ENCODE measurements at regions not wholly inside any gene's neighbourhood (a gene's known extent, or its start where the extent isn't known, plus 50 kb on each side); places are given as distances from the start of the nearest gene placed in this dataset.
A peak's percentile ranks its signal among the peaks of the same experiment; 100 is the strongest.
"Not testable (repeated sequence)": the region's sequence is repeated elsewhere in the genome, so short reads cannot be mapped to it uniquely, and the experiment has no call there.

GRCh38 chr1:161454865-161455707 lies 50.2 kb upstream of the FCGR2A start:
- H3K36me3 Mint-ChIP-seq; CTCF ChIA-PET (ENCODE audit: partially characterized antibody): not testable (repeated sequence)

GRCh38 chr1:161453950-161454864 lies 51.0 kb upstream of the FCGR2A start:
- POLR2A ChIA-PET (ENCODE audit: partially characterized antibody); H3K36me3 ChIP-seq (ENCODE audit: insufficient read depth, low read length); H3K27me3 Mint-ChIP-seq; H3K27ac ChIP-seq (ENCODE audit: low read depth, low read length); H3K4me1 Mint-ChIP-seq; H3K4me3 ChIP-seq (ENCODE audit: low read length in 2 of 2); H3K4me3 Mint-ChIP-seq; H3K36me3 Mint-ChIP-seq; H3K27me3 ChIP-seq (ENCODE audit: insufficient read depth, low read length); H3K9me3 Mint-ChIP-seq; intact Hi-C loops (cut with micrococcal nuclease); H3K9me3 ChIP-seq (ENCODE audit: control insufficient read depth in 1 of 2, low read length in 2 of 2); H3K4me1 ChIP-seq (ENCODE audit: insufficient read depth, low read length); H3K27ac Mint-ChIP-seq; CTCF ChIA-PET (ENCODE audit: partially characterized antibody): not testable (repeated sequence)
- DNase-seq = peak in 2 of 5 donors; percentile 19 to 42

More at GRCh38 chr1:161454865-161455707, 50.2 kb upstream of the FCGR2A start:
- H3K36me3 ChIP-seq (ENCODE audit: insufficient read depth, low read length); H3K27ac ChIP-seq (ENCODE audit: low read depth, low read length); H3K4me3 ChIP-seq (ENCODE audit: low read length in 2 of 2); H3K4me3 Mint-ChIP-seq; H3K27me3 Mint-ChIP-seq; H3K27me3 ChIP-seq (ENCODE audit: insufficient read depth, low read length); H3K4me1 Mint-ChIP-seq; H3K4me1 ChIP-seq (ENCODE audit: insufficient read depth, low read length); H3K9me3 Mint-ChIP-seq; H3K9me3 ChIP-seq (ENCODE audit: control insufficient read depth in 1 of 2, low read length in 2 of 2); H3K27ac Mint-ChIP-seq; DNase-seq; POLR2A ChIA-PET (ENCODE audit: partially characterized antibody); intact Hi-C loops (cut with micrococcal nuclease): not testable (repeated sequence)

GRCh38 chr1:161451698-161452348 lies 53.4 kb upstream of the FCGR2A start:
- H3K4me1 ChIP-seq (ENCODE audit: insufficient read depth, low read length); H3K36me3 Mint-ChIP-seq; H3K27me3 ChIP-seq (ENCODE audit: insufficient read depth, low read length); POLR2A ChIA-PET (ENCODE audit: partially characterized antibody); H3K27me3 Mint-ChIP-seq; H3K4me3 ChIP-seq (ENCODE audit: low read length in 2 of 2); H3K36me3 ChIP-seq (ENCODE audit: insufficient read depth, low read length); H3K4me3 Mint-ChIP-seq; H3K9me3 Mint-ChIP-seq; H3K27ac Mint-ChIP-seq; CTCF ChIA-PET (ENCODE audit: partially characterized antibody); intact Hi-C loops (cut with micrococcal nuclease); H3K9me3 ChIP-seq (ENCODE audit: control insufficient read depth in 1 of 2, low read length in 2 of 2); H3K27ac ChIP-seq (ENCODE audit: low read depth, low read length); DNase-seq; H3K4me1 Mint-ChIP-seq: not testable (repeated sequence)

- H3K4me1 ChIP-seq (ENCODE audit: insufficient read depth, low read length); H3K36me3 Mint-ChIP-seq; H3K9me3 Mint-ChIP-seq; POLR2A ChIA-PET (ENCODE audit: partially characterized antibody); H3K27me3 Mint-ChIP-seq; H3K9me3 ChIP-seq (ENCODE audit: control insufficient read depth in 1 of 2, low read length in 2 of 2); H3K36me3 ChIP-seq (ENCODE audit: insufficient read depth, low read length); DNase-seq; H3K4me3 Mint-ChIP-seq; CTCF ChIA-PET (ENCODE audit: partially characterized antibody); H3K27ac Mint-ChIP-seq; H3K27ac ChIP-seq (ENCODE audit: low read depth, low read length); H3K4me3 ChIP-seq (ENCODE audit: low read length in 2 of 2); intact Hi-C loops (cut with micrococcal nuclease); H3K4me1 Mint-ChIP-seq; H3K27me3 ChIP-seq (ENCODE audit: insufficient read depth, low read length): not testable (repeated sequence)
Measured at GRCh38 chr1:161447760-161448332, 57.4 kb upstream of the FCGR2A start.

GRCh38 chr1:161447040-161447759 lies 58.1 kb upstream of the FCGR2A start:
- H3K4me3 Mint-ChIP-seq; POLR2A ChIA-PET (ENCODE audit: partially characterized antibody); H3K36me3 ChIP-seq (ENCODE audit: insufficient read depth, low read length); H3K27ac ChIP-seq (ENCODE audit: low read depth, low read length); H3K9me3 Mint-ChIP-seq; H3K9me3 ChIP-seq (ENCODE audit: control insufficient read depth in 1 of 2, low read length in 2 of 2); H3K4me1 Mint-ChIP-seq; H3K36me3 Mint-ChIP-seq; CTCF ChIA-PET (ENCODE audit: partially characterized antibody); H3K27ac Mint-ChIP-seq; H3K4me1 ChIP-seq (ENCODE audit: insufficient read depth, low read length); DNase-seq; H3K4me3 ChIP-seq (ENCODE audit: low read length in 2 of 2); intact Hi-C loops (cut with micrococcal nuclease); H3K27me3 ChIP-seq (ENCODE audit: insufficient read depth, low read length); H3K27me3 Mint-ChIP-seq: not testable (repeated sequence)

GRCh38 chr1:161444725-161445124 lies 60.5 kb upstream of the FCGR2A start:
- intact Hi-C loops (cut with micrococcal nuclease); H3K36me3 ChIP-seq (ENCODE audit: insufficient read depth, low read length); H3K9me3 Mint-ChIP-seq: not testable (repeated sequence)

GRCh38 chr1:161444255-161444654 lies 61.0 kb upstream of the FCGR2A start:
- H3K27me3 ChIP-seq (ENCODE audit: insufficient read depth, low read length); H3K27ac Mint-ChIP-seq; H3K4me1 ChIP-seq (ENCODE audit: insufficient read depth, low read length); POLR2A ChIA-PET (ENCODE audit: partially characterized antibody); H3K4me3 ChIP-seq (ENCODE audit: low read length in 2 of 2); H3K36me3 Mint-ChIP-seq; H3K36me3 ChIP-seq (ENCODE audit: insufficient read depth, low read length); DNase-seq; H3K27ac ChIP-seq (ENCODE audit: low read depth, low read length); intact Hi-C loops (cut with micrococcal nuclease); H3K9me3 Mint-ChIP-seq; CTCF ChIA-PET (ENCODE audit: partially characterized antibody); H3K9me3 ChIP-seq (ENCODE audit: control insufficient read depth in 1 of 2, low read length in 2 of 2): not testable (repeated sequence)
- Mint-ChIP-seq H3K4me1 (peaks cover 4 to 12% (median 6%) of the 10 kb centered on the region in 4 donors), H3K4me3 (peak overlapping the region in 1 of 8 donors; percentile 44), H3K27me3 (peaks cover 8 to 11% of the 10 kb centered on the region in 2 donors)

More at GRCh38 chr1:161444725-161445124, 60.5 kb upstream of the FCGR2A start:
- CTCF ChIA-PET (ENCODE audit: partially characterized antibody); H3K9me3 ChIP-seq (ENCODE audit: control insufficient read depth in 1 of 2, low read length in 2 of 2); H3K4me1 Mint-ChIP-seq; H3K36me3 Mint-ChIP-seq; POLR2A ChIA-PET (ENCODE audit: partially characterized antibody); H3K27ac Mint-ChIP-seq; H3K27ac ChIP-seq (ENCODE audit: low read depth, low read length); H3K27me3 ChIP-seq (ENCODE audit: insufficient read depth, low read length); H3K4me3 Mint-ChIP-seq; H3K4me1 ChIP-seq (ENCODE audit: insufficient read depth, low read length); H3K27me3 Mint-ChIP-seq; H3K4me3 ChIP-seq (ENCODE audit: low read length in 2 of 2): not testable (repeated sequence)
- DNase-seq = peak in 1 of 5 donors; percentile 12
